ENCODE measurements at regions not wholly inside any gene's neighbourhood (a gene's known extent, or its start where the extent isn't known, plus 50 kb on each side); places are given as distances from the start of the nearest gene placed in this dataset.

- Mint-ChIP-seq H3K4me1 (no peaks in the 10 kb centered on the region), H3K36me3 (no peaks in the 10 kb centered on the region), H3K27me3 (ENCODE audit: low read depth in 2 of 2) (no peaks in the 10 kb centered on the region), H3K9me3 (peaks cover 7 to 9% of the 10 kb centered on the region in 2 donors), H3K27ac (no peak overlapping the region), H3K4me3 (no peak overlapping the region)
- H3K36me3 ChIP-seq (ENCODE audit: control insufficient read depth, insufficient read depth, low read length) = no peaks in the 10 kb centered on the region
- H3K4me3 ChIP-seq (ENCODE audit: low read length) = no peak overlapping the region
- H3K9me3 ChIP-seq (ENCODE audit: control insufficient read depth, insufficient read depth, low read length) = no peaks in the 10 kb centered on the region
- intact Hi-C loops (cut with micrococcal nuclease) = no loop called here
- H3K27me3 ChIP-seq (ENCODE audit: control insufficient read depth, insufficient read depth, low read length) = no peaks in the 10 kb centered on the region
- DNase-seq (no peak), ATAC-seq (no peak)
- H3K27ac ChIP-seq (ENCODE audit: low read length) = no peak overlapping the region
- no peaks in the 10 kb centered on the region for H3K4me1 ChIP-seq (ENCODE audit: control insufficient read depth, insufficient read depth, low read length)
- TF ChIP-seq CTCF (IDR thresholded peaks at IDR 0.05) = no peak
These were observed 811.5 kb upstream of the ANO3 start for GRCh38 chr11:25520459-25520858.

GRCh38 chr11:25527841-25528240, 804.1 kb upstream of the ANO3 start:
- Mint-ChIP-seq H3K4me3 (no peak overlapping the region), H3K27ac (no peak overlapping the region), H3K4me1 (no peaks in the 10 kb centered on the region), H3K27me3 (ENCODE audit: low read depth in 2 of 2) (no peaks in the 10 kb centered on the region), H3K9me3 (peaks cover 0 to 2% of the 10 kb centered on the region in 2 donors), H3K36me3 (no peaks in the 10 kb centered on the region)
- DNase-seq = no peak
- H3K27me3 ChIP-seq (ENCODE audit: control insufficient read depth, insufficient read depth, low read length) = no peaks in the 10 kb centered on the region
- no peaks in the 10 kb centered on the region for H3K9me3 ChIP-seq (ENCODE audit: control insufficient read depth, insufficient read depth, low read length)
- no peaks in the 10 kb centered on the region for H3K36me3 ChIP-seq (ENCODE audit: control insufficient read depth, insufficient read depth, low read length)
- TF ChIP-seq CTCF (IDR thresholded peaks at IDR 0.05) = no peak
- H3K4me3 ChIP-seq (ENCODE audit: low read length) = no peak overlapping the region
- WGBS (ENCODE audit: insufficient coverage) = 100% methylated on average over 2 of the region's 2 CpGs
- intact Hi-C loops (cut with micrococcal nuclease) = no loop called here
- no peak for ATAC-seq
- no peak overlapping the region for H3K27ac ChIP-seq (ENCODE audit: low read length)
- H3K4me1 ChIP-seq (ENCODE audit: control insufficient read depth, insufficient read depth, low read length) = no peaks in the 10 kb centered on the region

GRCh38 chr11:25529572-25529971, 802.4 kb upstream of the ANO3 start:
- H3K36me3 ChIP-seq (ENCODE audit: control insufficient read depth, insufficient read depth, low read length) = no peaks in the 10 kb centered on the region
- H3K4me3 ChIP-seq (ENCODE audit: low read length) = no peak overlapping the region
- H3K4me1 ChIP-seq (ENCODE audit: control insufficient read depth, insufficient read depth, low read length) = no peaks in the 10 kb centered on the region
- DNase-seq (no peak), ATAC-seq (no peak)
- no peak overlapping the region for H3K4me3 Mint-ChIP-seq
- no peak overlapping the region for H3K27ac ChIP-seq (ENCODE audit: low read length)
- no peaks in the 10 kb centered on the region for H3K36me3 Mint-ChIP-seq
- no peaks in the 10 kb centered on the region for H3K27me3 ChIP-seq (ENCODE audit: control insufficient read depth, insufficient read depth, low read length)
- TF ChIP-seq CTCF (IDR thresholded peaks at IDR 0.05) = no peak
- no peaks in the 10 kb centered on the region for H3K4me1 Mint-ChIP-seq
- intact Hi-C loops (cut with micrococcal nuclease) = no loop called here
- no peaks in the 10 kb centered on the region for H3K27me3 Mint-ChIP-seq (ENCODE audit: low read depth in 2 of 2)
- peaks cover 2 to 3% of the 10 kb centered on the region in 2 donors for H3K9me3 Mint-ChIP-seq
- WGBS (ENCODE audit: insufficient coverage) = no CpG with 5 or more reads among the region's 1 CpG
- no peak overlapping the region for H3K27ac Mint-ChIP-seq
- H3K9me3 ChIP-seq (ENCODE audit: control insufficient read depth, insufficient read depth, low read length) = no peaks in the 10 kb centered on the region

- Mint-ChIP-seq H3K27ac (no peak overlapping the region), H3K4me3 (no peak overlapping the region), H3K36me3 (no peaks in the 10 kb centered on the region), H3K9me3 (peaks cover 11 to 16% of the 10 kb centered on the region in 2 donors), H3K4me1 (no peaks in the 10 kb centered on the region), H3K27me3 (ENCODE audit: low read depth in 2 of 2) (no peaks in the 10 kb centered on the region)
- Histone ChIP-seq H3K9me3 (ENCODE audit: control insufficient read depth, insufficient read depth, low read length) (no peaks in the 10 kb centered on the region), H3K27me3 (ENCODE audit: control insufficient read depth, insufficient read depth, low read length) (no peaks in the 10 kb centered on the region), H3K4me3 (ENCODE audit: low read length) (no peak overlapping the region), H3K4me1 (ENCODE audit: control insufficient read depth, insufficient read depth, low read length) (no peaks in the 10 kb centered on the region), H3K27ac (ENCODE audit: low read length) (no peak overlapping the region), H3K36me3 (ENCODE audit: control insufficient read depth, insufficient read depth, low read length) (no peaks in the 10 kb centered on the region)
- TF ChIP-seq CTCF (IDR thresholded peaks at IDR 0.05) = no peak
- intact Hi-C loops (cut with micrococcal nuclease) = no loop called here
- WGBS (ENCODE audit: insufficient coverage) = 43% methylated on average over 1 of the region's 4 CpGs
- DNase-seq = no peak
- no peak for ATAC-seq
These were observed 796.3 kb upstream of the ANO3 start for GRCh38 chr11:25535467-25536272.

All from natural killer cell (primary cell).